ENCODE measurements at regions not wholly inside any gene's neighbourhood (a gene's known extent, or its start where the extent isn't known, plus 50 kb on each side); places are given as distances from the start of the nearest gene placed in this dataset.

DNA sequence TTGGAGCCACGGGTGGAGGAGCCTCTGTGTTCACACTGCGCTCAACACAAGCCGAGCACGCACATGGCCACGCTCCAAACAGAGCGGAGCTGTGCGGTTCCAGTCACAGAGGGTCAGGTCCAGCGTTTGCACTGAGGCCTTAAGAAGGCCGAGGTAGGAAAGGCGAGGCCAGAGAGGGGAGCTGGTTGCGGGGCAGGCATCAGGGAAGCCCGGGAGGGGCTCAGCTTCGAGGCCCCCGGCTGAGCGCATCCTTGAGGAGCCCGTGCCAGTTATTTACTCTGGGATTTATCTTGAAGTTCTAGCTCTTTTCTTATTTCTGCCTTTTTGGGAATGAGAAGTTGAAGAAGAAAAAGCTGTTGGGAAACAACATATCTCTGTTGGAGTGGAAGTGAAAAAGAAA lies 140.8 kb downstream of the IRX1 start:
- DNase-seq (ENCODE audit: low read depth), result no peak

DNA sequence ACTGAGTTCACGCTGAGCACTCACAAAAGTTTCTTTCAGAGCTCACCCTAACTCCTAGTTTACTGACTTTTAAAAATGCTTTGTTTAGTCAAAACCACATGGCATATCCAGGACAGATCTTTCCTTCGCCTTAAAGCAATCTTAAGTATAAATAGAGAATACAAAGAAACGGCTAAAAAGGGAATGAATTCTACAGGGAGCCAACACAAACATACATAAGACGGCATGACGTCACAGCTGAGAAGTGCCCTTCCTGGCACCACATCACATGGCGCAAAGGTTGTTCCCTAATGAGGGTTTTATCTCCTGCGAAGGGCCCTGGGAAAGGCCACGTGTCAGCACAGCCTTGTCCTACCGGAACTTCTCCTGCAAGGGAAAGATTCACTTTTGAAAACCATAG lies 141.3 kb downstream of the IRX1 start:
- no peak for DNase-seq (ENCODE audit: low read depth)

DNA sequence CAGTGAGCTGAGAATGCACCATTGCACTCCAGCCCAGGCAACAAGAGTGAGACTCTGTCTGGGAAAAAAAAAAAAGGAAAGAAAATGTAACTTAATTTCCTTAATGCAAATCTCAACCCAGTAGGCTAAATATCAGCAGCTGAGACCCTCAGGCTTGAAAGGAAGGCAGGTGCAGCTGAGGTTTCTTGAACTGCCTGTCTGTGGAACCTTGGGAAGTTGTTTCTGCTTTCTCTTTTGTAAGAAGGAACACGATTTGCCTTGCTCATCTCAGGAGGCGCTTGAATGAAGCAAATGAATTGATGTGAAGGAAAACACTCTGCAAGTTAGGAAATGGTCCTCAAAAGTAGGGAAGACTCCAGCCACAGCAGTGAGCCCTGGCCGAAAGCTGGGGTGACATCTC lies 143.3 kb downstream of the IRX1 start:
- no peak for DNase-seq (ENCODE audit: low read depth)

DNA sequence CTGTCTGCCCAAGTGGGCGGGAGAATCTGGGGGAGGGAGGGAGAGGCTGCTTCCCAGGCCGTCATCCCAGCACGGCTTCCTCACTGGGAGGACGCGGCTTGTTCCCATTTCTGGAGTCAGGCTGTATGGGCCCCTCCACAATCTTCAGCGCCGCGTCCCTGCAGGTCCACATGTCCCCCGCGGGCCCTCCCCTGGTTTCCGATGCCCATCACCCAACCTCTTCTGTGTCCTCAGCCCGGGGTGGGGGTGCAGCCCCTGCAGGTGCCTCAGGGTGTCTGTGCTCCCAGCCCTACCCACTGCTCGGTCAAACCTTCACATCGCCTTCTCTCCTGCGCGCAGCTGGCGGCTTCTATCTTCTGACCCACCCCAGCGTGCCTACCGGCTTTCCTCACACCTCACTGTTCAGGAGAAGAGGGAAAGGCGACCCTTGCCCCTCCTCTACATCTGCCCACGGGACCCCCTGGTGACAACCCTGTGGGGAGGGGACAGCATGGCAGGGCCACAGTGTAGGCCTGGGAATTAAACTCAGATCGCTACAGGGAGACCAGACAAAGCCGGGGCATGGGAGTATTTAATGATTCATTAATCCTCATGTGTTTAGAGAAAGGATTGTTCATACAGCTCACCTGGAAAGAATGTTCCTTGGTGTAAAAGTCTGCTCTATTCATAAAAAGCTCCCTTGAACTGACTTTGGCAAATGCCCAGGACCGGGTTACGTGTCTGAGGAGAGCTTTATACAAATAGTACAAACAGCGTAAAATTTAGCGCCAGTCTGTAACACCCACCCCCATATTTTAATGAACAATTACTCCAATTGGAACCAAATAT lies 145.1 kb downstream of the IRX1 start:
- no peak for DNase-seq (ENCODE audit: low read depth)

DNA sequence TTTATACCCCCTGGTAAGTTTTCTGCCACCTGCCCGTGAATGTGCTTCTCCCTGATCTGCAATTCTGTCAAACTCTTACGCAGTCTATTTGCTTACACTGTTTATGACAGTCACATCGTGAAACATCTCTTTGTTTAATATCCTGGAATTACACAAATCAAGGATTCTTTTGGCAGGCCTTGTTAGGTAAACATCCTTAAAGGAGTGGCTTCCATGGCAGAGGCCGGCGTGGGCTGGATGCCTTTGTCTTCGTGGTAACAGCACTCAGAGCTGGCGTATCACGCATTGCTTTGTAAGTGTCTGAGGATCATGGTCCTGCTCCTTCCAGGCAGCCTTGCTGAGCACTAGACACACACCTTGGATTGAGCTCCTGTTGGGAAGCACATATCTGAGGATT lies 145.7 kb downstream of the IRX1 start:
- no peak for DNase-seq (ENCODE audit: low read depth)

DNA sequence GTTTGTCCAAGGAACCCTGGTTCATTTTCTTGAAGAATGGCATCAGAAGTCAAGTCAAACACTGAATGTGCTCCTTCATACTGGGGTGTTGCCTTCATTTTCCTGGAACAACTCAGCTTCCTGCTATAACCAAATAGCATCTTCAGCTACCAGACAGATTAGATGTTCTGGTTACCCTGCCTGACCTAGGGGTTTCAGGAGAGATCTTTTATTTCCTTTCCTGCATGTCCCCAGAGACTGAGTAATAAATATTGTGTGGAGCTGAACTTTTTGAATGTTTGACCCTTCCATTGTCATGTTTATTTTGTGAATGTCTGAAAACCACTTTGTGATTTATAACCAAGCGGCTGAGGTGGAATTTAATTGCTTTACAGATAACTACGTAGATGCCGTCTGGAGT lies 147.1 kb downstream of the IRX1 start:
- DNase-seq (ENCODE audit: low read depth), result no peak

DNA sequence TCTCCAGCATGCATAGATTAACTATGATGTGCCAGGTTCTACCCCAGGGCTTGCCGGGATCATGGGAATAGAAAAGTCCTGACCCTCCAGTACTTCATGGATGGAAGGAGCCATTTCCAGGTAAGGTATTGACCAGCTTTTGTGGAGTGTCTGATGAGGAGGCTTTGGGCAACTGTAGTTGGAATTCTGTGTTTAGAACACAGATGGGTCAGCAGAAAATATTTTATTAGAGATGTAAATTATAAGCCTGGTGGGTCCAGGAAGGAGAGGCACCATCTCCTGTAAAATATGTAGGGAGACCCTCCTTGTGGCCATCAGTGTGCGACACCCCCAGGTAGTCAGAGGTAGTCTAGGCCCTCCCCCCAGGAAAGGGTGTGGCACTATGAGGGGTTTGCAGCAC lies 156.2 kb downstream of the IRX1 start:
- no peak for DNase-seq (ENCODE audit: low read depth)

DNA sequence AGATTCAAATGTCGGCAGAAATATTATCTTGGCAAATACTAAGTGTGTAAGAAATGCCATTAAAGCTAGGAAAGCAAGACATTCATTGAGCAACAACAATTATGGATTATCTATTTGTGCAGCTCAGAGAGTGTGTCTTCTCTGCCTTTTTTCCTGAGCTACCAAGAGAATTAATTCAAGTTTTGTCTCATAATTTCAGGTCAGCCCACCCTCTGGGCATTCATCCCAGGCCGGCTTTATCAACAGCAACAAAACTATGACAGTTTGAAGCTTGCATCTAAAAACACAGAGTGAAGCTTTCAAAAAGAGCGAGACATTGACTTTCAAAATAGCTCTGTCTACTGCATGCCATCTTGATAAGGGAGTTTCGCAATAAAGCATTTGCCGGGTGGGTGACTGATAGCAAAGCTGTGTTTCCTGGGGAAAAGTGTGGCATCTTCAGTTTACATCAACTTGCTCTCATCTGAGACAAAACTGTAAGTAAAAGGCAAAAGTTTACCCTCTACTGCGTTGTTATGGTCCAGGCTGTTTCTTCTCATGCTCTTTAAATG lies 182.4 kb downstream of the IRX1 start:
- no peak for DNase-seq (ENCODE audit: low read depth)

DNA sequence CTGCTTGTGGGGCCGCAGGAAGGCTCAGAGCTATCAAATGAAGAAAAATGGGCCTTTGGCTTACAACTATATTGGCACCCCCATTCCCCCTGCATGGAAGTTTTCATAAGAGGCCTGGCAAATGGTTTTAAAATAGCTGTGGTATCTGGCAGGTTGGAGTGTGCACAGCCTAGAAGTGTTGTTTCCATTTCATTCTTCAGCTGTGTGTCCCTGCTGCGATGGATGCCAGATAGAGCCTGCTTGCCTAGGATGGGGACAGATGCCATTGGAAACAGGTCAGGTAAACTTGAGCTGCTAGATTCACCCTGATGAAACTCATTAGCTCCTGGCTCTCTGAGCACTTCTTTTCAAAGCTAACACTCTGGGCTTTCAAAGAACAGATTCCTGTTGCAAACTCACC lies 183.3 kb downstream of the IRX1 start:
- no peak for DNase-seq (ENCODE audit: low read depth)

DNA sequence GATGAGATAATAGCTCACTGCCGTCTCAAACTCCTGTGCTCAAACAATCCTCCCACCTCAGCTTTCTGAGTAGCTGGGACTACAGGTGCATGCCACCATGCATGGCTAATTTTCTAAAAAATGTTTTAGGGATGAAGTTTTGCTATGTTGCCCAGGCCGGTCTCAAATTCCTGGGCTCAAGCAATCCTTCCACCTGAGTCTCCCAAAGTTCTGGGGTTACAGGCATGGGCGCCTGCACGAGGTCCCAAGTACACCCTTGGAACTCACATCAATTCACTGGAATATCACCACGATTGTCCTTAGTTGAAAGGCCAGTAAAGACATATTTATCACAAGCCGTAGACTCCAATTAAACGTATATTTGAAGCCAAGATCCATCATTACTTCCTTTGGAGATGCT lies 184.6 kb downstream of the IRX1 start:
- DNase-seq (ENCODE audit: low read depth), result no peak

DNA sequence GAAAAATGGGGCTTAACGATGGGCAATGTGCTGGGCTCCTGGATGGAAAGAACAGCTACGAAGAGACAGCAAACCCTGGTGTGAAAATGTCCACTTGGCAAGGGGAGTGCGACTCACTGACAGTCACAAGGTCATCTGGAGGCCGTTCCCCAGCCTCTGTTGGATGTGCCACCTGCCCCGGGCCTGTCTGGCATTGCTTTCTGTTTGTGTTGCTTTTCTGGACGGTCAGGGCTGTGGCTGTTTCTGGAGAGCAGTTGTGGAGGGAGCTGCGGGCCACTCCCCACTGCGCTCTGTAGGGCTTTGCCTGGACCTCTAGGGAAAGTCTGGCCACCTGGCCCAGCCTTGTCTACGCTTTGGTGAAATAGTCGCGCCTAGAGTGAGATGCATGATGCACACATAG lies 185.3 kb downstream of the IRX1 start:
- no peak for DNase-seq (ENCODE audit: low read depth)

DNA sequence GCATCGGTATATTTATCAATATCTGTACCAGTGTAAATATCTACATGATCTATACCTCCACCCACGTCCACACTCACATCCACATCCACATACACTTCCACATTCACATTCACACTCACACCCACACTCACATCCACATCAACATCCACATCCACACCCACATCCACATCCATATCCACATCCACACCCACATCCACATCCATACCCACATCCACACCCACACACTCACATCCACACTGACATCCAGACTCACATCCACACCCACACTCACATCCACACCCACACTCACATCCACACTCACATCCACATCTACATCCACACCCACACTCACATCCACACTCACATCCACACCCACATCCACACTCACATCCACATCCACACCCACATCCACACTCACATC lies 189.2 kb downstream of the IRX1 start:
- no peak for DNase-seq (ENCODE audit: low read depth)

DNA sequence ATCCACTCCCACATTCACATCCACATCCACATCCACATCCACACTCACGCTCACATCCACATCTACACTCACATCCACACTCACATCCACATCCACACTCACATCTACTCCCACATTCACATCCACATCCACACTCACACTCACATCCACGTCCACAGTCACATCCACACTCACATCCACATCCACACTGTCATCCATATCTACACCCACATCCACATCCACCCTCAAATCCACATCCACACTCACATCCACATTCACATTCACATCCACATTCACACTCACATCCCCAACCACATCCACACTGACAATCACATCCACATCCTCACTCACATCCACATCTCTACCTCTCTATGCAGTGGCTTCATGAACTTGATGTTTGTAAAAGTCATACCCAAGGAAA lies 190.5 kb downstream of the IRX1 start:
- no peak for DNase-seq (ENCODE audit: low read depth)

DNA sequence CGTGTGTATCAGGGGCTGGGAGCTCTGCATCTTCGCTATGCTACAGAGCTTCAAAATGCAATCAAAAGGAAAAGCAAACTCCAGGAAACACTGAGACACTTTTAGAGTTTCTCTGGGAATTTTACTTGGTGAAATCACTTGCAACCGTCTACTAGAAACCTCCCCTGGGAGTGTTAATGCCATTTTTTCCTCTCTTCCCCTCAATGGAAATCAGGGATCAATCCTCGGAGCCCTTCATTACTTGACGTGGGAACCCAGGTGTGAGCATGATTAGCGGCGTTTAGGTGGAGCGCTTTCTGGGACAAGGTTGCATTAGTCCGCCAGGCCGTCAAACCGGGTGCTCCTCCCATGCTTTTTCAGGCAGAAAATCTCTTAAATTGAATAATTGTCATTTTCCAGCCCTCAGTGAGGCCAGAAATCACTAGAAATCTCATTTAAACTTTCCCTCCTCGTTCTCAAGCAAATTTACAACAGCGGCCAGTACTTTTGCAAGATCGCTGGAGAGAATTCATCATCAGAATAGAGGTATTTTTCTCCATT lies 191.3 kb downstream of the IRX1 start:
- DNase-seq (ENCODE audit: low read depth), result no peak

DNA sequence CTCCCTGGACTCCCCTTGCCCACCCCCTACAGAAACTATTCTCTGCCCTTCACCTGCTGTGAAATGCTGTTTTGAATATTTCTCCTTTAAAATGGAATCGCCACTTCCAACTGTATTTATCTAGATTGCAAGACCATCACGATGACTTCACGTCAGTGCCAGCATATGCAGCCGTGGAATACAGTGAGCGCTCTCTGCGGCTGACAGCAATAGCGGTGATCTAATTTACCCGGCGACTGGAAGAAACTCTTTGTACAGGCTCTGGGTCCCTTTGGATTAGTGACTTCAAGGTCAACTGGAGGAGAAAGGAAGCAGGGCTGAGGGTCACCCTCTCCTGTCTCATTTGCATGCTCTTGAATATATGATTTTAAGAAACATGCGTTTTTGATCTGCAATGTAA lies 192.0 kb downstream of the IRX1 start:
- DNase-seq (ENCODE audit: low read depth), result no peak

DNA sequence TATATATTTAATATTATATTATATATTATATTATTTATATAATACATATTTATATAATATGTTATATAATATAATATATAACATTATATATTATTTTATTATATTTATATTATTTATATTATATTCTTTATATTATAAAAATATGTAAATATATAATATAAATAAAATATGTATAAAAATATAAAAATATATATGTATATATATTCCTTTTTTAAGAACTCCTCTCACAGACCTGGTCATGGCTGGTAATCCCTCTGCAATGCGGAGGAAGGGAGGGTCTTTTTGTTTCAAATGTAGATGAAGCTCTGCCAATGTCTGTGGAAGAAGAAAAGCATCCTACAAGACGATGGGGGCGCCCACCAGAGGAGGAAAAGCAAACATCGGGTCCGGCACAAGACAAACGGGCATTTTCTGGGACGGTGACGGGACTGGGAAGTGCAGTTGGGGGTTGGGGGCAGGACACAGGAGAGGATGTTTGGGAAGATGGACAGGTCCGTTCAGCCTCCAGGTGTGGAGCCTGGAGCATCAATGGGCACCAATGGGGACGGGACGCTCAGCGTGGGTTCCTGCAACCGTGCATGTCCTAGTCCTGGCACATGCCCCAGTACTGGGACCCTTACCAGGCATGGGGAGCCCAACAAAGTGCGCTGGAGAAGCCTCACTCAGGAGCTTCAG lies 194.0 kb downstream of the IRX1 start:
- DNase-seq (ENCODE audit: low read depth), result no peak

DNA sequence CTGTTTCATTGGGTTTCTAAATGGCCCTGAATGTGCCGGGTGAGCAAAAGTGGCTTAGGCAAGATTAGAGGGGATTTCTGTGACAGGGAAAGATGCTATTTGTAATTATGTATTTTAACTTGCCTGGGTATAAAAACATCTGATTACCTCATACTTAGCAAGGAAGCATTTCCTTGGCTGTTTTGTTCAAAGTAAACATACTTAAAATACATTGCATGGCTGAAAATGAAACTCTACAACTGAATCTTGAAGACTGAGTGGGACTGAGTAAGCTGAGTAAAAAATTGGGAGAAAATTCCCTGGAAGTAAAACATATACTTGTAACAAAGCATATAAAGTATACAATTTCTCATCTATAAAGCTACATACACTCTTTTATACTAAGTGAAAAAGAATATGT lies 197.5 kb downstream of the IRX1 start:
- no peak for DNase-seq (ENCODE audit: low read depth)

DNA sequence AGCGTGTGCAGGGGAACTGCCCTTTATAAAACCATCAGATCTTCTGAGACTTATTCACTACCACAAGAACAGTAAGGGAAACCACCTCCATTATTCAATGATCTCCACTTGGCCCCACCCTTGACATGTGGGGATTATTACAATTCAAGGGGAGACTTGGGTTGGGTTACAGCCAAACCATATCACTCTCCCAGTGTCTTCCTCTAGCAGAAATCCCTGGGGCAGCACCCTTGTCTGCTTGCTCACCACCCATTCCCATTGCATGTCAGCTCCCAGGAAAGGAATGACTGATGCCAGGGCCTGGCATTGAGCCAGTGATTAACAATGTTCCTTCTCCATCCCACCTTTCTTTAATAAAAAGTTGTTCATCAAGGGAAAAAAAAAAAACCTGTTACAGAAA lies 199.0 kb downstream of the IRX1 start:
- no peak for DNase-seq (ENCODE audit: low read depth)

DNA sequence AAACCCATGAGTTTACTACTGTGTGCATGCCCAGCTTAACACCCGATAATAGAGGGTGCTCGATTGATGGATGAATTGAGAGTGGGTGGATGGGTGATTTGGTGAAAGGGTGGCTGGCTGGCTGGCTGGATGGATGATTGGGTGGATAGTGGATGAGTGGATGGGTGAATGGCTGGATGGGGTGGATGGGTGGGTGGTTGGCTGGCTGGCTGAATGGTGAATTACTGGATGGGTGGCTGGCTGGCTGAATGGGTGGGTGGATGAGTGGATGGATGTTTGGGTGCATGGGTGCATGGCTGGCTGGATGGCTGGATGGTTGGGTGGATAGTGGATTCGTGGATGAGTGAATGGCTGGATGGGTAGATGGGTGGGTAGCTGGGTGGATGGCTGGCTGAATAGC lies 201.1 kb downstream of the IRX1 start:
- DNase-seq (ENCODE audit: low read depth), result no peak

DNA sequence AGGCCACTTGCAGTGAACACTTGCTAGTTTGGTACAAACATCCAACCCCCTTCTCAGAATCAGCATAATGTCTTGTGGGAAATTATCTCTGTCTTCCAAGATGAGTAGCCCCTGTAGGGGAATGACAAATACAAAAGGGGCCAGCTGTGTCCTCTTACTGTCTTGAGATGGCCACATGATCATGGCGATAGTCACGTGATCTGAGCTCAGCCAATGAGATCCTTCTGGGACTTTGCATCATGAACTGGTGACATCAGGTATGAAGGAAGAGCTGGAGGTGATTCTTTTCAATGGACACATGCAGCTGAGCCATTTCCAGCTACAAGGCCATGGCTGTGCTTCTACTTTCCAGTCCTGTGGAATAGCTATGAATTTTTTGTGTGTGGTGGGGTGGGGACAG lies 206.3 kb downstream of the IRX1 start:
- no peak for DNase-seq (ENCODE audit: low read depth)

DNA sequence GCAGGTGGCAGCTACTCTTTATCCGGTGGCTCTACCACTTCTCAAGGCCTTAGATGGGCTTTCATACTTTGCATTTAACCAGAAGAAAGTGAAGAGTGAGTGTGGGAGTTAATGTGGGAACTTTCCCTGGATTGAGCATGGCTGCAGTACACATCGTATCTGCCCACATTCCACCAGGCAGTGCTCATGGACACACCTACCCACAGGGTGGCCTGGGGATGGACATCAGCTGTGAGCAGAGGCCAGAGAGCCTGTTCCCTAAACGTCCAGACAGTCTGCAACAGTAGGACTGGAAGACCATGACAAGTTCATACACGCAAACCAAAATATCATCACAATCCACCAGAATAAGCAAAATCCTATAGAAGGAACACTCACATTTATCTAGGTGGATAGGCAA lies 213.8 kb downstream of the IRX1 start:
- DNase-seq (ENCODE audit: low read depth), result no peak

DNA sequence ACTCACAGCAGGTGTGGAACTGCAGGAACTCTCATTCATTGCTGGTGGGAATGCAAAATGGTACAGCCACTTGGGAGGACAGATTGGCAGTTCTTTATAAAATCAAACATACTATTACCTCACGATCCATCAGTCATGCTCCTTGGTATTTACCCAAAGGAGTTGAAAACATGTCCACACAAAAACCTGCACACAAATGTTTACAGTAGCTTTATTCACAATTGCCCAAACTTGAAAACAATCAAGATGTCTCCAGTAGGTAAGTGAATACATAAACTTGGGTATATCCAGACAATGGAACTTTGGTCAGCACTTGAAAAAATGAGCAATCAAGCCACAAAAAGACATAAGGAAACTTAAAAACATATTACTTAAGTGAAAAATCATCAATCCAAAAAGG lies 215.5 kb downstream of the IRX1 start:
- DNase-seq (ENCODE audit: low read depth), result no peak

DNA sequence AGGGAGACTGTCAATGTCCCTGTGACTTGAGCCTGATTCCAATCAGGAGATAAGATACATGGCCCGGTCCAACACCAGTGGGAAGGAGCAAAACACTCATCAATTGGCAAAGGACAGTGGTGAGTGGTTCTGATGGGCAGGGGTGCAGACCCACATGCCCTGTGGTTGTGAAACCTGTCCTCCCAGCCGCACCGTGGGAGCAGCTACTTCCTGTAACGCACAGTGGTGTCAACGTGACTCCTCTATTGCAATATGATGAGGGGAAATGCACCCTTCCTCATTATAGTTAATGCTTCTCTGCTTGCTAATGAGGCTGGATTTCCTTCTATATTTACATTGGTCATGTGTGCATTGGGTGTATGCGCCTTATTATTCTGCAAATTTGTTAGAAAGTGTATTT lies 223.0 kb downstream of the IRX1 start:
- no peak for DNase-seq (ENCODE audit: low read depth)

All from EH (cell line).